ENCODE measurements at regions not wholly inside any gene's neighbourhood (a gene's known extent, or its start where the extent isn't known, plus 50 kb on each side); places are given as distances from the start of the nearest gene placed in this dataset.

DNA sequence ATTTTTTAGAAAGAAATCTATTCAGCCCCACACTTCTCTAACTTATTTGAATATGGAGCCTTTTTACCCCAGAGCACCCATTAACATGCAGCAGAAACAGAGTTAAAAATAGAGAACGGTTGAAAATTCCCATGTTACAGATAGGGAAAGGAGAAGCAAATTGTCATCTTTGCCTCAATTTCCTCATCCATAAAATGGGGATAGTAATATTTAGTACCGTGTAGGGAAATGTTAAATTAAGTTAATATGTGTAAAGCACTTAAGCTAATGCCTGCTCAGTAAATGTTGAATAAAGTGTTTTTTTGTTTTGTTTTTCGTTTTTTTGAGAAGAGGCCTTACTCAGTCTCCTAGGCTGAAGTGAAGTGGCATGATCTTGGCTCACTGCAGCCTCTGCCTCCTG lies 50.3 kb downstream of the NAV1 start:
- DNase-seq: no peak

DNA sequence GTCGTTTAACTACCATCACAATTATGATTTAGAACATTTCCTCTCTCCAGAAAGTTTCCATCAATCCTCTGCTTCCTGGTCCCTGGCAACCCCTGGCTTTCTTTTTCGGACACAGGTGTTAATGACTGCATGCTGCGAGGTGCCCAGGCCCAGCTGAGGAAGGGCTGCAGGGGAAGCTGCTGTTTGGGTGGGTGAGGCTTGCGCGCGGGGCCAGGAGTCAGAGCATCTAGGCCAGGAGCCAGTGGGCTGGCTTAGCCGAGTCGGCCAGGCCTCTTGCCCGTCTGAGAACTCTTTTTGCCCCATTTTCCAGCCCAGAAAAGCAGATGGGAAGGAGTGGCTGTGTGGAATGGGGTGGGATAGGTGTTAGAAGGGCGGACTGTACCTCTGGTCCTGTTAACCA lies 51.5 kb downstream of the NAV1 start:
- no peak for DNase-seq

DNA sequence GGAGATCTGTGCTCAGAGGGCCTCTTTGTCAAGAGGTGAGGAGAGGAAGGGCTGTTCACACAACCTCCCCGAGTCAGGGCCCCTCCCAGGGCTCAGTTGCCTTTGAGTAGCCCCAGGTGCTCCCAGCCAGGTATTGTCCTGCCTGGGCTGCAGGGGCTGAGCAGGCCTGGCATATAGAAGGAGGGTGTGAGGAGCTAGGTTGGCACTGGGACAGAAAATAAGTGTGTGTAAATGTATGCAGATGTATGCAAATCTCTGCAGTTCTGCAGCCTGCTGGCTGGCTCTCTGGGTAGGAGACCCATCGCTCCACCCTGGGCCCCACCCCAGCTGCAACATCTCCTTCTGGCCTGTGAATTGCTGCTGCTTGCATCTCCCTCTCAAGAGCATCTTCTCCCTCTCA lies 52.4 kb downstream of the NAV1 start:
- DNase-seq: no peak

DNA sequence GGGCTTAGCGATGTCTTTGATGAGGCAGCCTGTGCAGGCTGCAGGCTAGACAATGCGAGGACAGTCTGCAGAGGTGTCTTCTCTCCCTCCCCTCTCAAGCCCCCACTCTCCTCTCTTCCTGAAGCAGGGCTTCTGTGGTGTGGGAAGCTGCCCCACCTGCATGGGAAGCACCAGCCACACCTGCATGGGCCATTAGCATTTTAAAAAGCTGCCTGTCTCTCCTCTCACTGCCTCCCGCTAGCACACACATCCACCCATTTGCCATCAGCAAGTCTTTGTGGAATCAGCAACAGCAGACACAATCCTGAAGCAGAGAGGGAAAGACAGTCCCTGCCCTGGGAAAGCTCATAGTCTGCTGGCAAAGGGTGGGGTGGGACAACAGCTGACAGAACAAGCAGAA lies 53.1 kb downstream of the NAV1 start:
- no peak for DNase-seq

DNA sequence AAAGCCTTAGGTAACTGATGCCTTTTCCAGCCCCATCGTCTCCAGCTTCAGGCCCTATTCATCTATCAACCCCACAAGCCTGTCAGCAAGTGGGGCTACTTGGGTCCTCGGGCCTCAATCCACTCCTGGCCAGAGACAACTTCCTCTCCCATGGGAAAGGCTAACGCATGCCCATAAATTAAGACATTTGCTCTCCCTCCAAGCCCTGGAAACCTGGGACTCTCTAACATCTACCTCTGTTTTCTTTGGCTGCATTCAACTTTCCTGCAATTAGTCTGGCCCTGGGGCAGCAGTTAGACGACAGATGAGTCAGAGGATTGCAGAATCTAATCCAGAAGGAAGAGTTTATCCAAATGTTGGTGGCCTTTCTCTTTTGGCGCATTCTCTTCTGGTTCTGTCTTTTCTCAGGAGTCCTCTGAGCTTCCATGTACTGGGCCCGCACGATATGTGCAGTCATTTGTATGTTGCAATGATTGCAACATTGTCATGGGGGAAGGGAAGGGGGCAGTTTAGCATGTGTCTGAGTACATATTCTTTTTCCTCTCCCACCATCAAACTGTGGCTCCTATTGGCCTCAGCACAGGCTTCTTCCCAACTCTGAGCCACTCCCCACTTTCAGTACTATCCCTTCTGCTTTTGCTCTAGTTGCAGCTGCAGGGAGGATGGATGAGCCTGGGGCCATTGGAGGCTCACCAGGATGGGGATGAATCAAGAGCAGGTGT lies 54.4 kb downstream of the NAV1 start:
- DNase-seq: no peak

DNA sequence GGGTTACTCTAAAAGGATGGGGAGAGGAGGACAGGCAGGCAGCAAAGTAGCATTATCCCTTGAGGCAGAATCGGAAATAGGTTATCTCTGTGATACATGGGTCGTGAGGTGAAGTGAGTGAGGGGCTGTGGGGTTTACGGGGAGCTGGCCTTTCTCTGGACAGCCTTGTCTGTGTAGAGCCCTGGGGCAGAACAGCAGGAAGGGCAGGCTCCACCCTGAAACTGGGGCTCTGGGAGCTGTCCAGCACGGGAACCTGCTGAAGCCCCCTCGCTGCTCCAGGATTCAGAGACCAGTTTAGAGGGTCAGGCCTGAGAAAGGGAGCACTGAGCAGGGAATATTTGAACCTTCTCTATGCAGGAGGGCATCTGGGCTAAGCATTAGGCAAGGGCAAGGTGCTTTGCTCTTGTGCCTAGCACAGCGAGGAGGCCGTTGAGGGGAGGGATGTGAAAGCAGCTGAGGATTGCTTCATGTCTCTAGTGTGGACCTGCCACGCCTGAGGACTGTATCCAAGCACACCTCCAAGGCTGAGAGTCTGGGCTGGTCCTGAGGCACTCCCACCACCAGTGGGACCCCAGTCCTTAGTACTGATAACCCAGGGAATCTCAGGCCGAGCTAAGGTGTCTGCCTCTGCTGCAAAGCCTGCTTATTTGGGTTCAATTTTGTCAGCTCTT lies 55.8 kb downstream of the NAV1 start:
- no peak for DNase-seq

DNA sequence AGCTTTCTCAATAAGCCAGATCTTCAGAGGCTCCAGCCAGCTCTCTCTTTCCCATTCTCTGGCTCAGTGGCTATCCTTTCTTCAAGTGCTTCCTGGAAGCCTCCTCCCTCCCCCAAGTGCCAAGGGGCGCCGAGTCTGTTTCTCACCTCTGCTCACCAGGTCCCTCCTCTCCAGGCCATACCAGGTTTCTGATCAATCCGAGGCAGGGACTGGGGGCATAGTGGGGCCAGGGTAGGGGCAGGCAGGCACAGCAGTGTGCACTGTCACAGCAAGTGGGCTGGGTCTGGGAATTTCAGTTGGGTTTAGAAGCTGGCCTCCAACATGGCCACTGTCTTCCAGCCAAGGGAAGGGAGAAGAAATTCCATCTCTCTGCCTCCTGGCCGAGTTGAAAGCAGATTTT lies 56.5 kb downstream of the NAV1 start:
- no peak for DNase-seq

DNA sequence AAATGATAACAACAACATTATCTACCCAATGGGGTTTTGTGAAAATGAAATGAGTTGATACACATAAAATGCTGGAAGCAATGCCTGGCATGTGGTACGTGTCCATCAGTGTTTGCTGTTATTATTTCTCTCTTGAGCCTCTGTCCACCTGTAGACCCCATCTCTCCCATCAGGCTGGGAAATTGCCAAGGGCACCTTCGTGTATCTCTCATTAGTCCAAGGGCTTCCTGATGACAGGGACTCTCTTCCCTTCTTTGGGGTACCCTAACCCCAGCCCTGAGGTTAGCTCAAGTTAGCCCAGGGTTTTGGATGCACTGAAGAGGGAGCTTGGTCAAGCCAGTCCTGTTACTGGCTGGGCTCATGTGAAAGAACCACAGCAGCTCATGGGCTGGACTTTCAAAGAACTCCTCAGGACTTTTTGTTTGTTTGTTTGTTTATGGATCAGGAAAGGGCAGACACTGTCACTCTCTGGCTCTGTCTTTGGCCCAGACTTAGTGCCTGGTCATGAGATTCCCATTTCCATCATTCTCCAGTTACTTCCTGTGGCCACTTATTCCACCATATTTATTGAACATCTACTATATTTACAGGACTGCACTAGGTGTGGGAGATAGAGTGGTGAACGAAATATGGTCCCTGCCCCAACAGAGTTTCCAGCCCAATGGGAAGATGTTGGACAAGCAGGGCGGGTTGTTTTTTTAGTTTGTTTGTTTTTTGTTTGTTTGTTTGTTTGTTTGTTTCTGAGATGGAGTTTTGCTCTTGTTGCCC lies 57.4 kb downstream of the NAV1 start:
- DNase-seq: no peak

DNA sequence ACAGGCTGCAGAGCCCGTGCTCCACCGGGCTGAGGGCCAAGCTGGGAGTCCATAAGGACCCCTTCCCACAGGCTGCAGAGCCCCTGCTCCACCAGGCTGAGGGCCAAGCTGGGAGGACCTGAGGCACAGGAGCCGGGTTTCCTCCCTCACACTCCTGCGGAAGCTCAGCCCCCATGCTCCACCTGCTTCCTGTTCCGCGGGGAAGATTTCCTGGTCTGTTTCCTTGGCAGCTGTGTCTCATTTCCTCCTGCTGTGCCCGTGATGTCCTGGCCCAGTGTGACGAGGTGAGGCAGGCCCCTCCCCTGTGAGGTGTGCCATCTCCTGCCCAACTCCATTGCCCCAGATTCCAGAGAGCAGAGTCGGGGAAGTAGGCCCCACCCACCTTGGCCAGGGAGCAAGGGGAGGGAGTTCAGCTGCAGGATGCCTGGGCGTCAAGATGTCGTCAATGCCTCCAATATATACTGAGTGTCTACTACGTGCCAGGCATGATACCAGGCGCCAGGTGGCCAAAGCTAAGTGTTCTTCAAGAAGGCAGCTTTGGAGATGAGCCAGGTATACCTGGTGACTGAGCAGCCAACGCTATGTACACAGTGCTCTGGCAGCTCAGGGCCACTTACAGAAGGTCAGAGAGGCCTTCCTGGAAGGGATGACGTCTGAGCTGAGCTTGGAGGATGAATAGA lies 58.8 kb downstream of the NAV1 start:
- DNase-seq: no peak

DNA sequence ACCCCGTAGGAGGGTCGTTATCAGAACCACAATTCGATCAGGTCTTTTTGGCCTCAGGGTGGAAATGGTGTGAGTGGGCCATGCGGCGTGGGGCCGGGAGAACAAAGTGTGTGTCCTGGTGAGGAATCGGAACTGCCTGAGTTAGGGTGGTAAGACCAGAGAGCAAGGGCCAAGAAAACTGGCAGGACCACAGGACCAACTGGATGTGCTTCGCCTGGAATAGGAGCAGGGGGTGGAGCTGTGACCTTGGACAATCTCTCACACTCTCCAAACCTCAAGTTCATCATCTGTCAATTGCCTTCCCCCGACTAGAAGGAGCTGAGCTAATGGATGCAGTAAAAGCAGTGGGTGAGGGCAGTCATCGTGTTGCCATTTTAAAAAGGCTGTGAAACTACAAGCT lies 59.5 kb downstream of the NAV1 start:
- no peak for DNase-seq

DNA sequence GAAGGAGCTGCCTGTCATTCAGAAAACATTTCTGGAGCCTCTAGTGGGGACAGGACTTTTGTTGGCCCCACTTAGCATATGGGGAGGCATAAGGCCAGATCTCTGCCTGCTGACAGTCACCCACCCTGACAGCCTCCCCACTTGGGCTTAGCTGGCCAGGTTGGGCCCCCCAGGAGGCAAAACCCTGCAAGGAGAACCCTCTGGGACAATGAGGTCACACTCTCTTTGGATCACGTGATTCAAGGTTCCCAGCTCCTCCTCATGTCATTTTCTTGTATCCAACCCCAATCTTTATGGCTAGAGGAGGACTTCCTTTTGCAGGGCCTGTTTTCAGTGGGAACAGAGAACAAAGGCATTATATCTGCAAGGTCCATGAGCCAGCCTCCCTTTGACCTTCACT lies 60.0 kb downstream of the NAV1 start:
- no peak for DNase-seq

DNA sequence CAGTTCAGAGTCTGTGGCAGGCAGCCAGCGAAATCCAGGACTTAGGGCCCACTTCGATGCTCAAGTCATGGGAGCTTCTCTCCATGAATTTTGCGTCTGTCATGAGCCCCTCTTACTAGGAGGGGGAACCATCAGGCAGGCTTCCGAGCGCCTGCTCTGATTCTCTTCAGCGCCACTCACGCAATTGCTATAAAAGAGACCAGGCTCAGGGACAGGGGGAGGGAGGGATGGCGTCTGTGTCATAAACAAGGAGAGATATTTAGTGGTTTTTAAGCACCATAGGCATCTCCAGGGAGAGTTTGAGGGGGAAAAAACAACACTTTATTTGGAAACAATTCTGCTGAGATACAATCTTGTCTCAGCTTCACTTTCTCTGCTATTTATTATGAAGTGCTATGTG lies 60.6 kb downstream of the NAV1 start:
- DNase-seq: no peak

DNA sequence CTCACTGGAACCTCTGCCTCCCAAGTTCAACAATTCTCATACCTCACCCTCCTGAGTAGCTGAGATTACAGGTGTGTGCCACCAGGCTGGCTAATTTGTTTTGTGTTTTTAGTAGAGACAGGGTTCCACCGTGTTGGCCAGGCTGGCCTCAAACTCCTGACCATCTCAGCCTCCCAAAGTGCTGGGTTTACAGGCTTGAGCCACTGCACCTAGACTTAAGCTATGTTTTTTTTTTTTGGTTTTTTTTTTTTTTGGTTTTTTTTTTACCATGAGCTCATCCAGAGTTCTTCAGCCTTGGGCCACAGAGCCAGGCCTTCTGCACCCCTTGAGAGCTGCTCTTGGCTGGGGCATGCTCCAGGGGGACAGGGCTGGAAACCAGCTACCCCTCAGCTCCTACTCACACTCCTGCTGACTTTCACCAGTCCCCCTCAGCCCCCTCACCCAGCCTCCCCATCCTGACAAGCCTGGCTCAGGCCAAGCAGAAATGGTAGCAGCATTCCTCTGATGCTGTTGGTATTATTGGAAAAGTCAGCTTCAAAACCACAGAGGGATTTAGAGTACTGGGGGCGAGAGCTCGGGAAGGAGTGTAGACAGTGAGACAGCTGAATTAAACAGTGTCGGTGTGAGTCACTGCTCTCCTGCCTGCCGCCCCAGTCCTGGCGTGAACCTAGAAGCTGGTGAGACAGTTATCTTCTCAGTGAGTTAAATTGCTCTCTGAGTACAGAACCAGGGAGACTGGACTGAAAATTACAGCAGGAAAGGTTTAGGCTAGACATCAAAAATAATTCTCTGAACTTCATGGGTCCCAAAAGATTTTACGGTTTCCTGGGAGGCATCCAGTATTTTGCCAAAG lies 63.7 kb downstream of the NAV1 start:
- no peak for DNase-seq

DNA sequence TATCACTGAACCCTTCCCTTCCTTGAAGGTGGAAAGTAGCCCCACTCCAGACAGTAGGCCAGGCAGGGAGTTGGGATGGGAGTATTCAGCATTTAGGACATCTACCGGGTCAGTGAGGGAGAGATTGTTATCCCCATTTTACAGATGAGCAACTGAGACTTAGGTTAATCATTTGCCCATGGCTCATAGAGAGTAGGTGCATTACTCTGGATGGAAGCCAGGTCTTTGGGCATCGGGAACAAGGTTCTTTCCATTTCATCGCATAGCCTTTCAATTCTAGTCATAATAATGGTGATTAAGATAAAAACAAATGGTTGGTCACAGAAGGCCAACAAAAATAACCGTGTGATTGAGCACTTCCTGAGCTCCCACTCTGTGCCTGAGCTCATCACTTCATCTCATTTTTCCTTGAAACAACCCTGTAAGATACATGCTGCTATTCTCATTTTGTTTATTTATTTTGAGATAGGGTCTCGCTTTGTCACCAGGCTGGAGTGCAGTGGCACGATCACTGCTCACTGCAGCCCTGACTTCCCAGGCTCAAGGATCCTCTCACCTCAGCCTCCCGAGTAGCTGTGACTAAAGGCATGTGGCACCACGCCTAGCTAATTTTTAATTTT lies 64.8 kb downstream of the NAV1 start:
- no peak for DNase-seq

DNA sequence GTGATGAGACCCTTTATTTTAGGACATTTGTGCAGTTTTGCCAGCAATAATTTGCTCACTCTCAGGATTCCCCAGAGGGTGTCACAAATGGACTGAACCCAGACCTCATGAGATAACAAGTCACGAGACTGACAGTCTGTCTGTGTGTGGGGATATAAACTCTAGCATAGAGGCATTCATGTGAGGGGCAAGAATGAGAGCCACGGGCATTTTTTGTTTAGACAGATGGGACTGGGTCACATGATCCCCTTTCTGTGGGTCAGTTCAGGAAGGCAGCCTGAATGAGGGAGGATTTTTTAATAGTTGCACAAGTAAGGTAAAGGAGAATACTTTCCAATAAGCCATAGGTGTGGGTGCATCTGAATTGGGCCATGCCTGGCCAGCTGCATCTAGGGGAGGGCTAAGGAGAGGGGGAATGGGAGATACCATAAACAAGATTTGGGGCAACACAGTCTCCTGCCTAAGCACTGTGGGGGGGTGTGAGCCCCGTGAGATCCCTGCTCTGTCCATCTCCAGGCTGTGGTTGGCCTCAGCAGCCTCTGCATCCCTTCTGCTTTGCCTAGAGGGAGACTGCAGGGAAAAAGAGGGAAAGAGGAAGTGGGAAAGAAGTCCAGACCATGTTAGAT lies 66.6 kb downstream of the NAV1 start:
- DNase-seq: no peak

DNA sequence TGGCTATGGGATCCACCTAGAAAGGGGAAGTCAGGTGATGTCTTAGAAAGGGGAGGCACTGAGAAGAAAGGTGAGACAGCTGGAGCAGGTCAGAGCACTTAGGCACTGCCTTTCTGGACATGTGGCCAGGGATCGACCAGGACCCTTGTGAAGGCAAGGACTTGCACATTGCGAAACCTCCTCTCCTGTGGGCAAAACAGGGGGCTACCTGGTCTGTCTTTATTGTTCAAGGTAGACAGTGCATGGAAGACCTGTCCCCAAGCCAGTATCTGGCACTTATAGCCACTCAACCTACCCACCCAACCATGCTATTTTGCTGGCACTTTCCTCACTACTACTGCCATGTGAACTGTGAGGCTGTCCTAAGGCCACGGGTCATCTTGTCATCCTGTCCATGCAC lies 67.2 kb downstream of the NAV1 start:
- DNase-seq: no peak

DNA sequence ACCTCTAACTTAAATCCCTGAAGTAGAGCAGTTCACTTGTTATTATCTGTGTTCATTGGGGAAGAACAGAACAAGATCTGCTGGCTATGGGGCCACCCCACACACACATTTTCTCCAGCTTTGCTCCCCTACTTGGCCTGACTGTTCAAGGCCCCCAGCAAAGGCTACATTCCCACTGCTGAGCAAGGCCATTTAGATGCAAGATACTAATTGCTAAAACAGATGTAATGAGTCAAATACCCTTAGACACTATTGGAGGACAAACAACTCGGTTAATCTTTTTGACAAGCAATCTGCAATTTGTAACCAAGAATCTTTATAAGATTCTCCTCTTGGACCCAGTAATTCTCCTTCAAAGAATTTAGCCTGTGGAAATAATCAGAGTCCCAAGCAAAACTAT lies 67.7 kb downstream of the NAV1 start:
- no peak for DNase-seq

DNA sequence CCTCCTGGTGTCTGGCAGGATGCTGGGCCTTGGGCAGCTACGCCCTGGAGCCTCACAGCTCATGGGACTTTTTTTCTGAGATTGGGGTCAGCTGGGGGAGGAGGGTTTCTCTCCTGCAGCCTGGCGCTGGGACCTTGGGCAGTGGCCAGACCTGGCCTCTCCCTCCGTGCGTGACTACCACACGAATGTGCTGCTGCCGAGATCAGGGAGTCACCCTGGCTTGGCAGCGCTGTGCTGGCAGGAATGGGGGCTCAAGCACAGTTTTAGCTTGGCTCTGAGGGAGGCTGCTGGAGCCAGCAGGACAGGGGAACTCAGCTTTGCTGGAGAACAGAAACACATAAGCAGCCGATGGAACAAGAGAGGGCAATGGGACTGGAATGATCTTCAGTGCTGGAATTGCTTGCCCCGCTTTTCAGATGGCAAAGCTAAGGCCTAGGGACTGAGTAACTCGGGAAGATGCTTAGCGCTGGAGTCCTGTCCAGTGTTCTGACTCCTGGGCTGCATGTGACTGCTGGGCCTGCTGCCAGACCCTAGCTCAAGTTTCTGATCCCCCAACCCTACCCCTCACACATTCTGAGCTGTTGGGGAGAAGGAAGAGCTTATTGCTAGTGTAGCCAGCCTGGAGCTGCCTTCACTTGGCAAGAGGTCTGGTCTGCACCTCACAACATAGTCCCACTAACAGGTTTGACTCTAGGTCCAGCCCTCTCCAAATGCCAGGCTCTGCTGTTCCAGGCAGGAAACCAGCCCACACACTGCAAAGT lies 69.9 kb downstream of the NAV1 start:
- DNase-seq: no peak

DNA sequence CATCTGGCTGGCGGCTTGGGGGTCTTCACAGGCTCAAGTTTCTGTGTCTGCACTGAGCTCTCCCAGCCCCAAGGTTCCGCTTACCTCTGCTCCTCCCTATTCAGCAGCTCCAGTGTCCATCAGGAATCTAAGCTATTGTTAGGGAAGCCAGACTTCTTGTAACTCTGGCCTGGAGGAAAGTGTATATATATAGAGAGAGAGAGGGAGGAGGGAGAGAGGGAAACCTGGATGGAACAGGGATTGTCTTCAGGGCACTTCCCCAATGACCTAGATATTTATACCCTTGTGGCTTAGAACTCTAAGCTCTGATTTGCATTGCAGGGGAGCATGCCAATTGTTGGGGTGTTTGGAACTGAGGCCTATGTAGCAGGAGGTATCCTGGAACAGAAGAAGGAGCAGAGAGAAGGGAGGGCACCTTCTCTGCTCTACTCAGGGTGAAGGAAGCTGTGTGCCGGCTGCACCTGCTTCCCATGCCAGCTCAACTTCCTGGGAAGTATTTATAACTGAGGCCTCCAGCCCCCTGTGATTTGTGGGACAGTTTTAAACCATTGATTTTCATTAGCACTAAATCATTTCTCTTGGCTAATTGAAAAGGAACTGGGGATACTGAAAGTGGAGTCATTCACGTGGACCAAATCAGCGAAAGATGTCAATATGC lies 70.9 kb downstream of the NAV1 start:
- DNase-seq: no peak

DNA sequence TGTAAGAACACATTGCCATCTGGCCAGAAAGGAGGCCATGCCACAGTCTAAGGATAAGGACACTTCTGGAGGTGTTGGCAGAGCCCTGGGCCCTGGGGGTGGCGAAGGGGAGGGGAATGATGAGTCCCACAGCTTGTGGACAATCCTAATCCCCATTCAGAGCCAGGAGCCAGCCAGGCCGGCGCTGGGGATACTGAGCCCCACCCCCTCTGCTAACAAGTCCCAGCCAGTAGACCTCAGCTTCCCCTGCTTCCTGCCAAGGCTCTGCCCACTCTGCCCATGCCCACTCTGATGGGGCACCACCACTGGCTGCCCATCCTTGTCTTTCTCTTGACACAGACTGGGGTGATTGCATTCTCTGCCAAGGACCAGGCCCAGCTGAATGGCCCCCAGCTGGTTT lies 71.9 kb downstream of the NAV1 start:
- no peak for DNase-seq

Data from activated CD4-positive, alpha-beta T cell treated with anti-CD3 and anti-CD28 coated beads, Interleukin-2, amount 50 U/mL, for 48 hours (primary cell).